ENCODE measurements at regions not wholly inside any gene's neighbourhood (a gene's known extent, or its start where the extent isn't known, plus 50 kb on each side); places are given as distances from the start of the nearest gene placed in this dataset.
"Not testable (repeated sequence)": the region's sequence is repeated elsewhere in the genome, so short reads cannot be mapped to it uniquely, and the experiment has no call there.

- TF ChIP-seq CTCF (IDR thresholded peaks at IDR 0.05 in 4 of 5, conservative IDR thresholded peaks at IDR 0.05 in 1 of 5); POLR2A (IDR thresholded peaks at IDR 0.05): not testable (repeated sequence)
Observed at GRCh38 chr9:33734941-33735835, 60.2 kb upstream of the PRSS3 start.
